H1 (cell line): ENCODE measurements at regions not wholly inside any gene's neighbourhood (a gene's known extent, or its start where the extent isn't known, plus 50 kb on each side); places are given as distances from the start of the nearest gene placed in this dataset.
A peak's percentile ranks its signal among the peaks of the same experiment; 100 is the strongest.

Experiments used
- CTCF ChIA-PET: fragments of 300-600 bp; sonication (Branson Sonifier 250); formaldehyde crosslinking; loops from one replicate; lab custom pipeline; 2021; ENCODE audit not compliant: partially characterized antibody; lab: Charles Lee
- POLR2A ChIA-PET: fragments of 300-600 bp; sonication (Branson Sonifier 250); formaldehyde crosslinking; loops from one replicate; lab custom pipeline; 2021; ENCODE audit warnings: inconsistent platforms; ENCODE audit not compliant: partially characterized antibody; lab: Charles Lee
- DNase-seq, 2 experiments: peaks; one replicate each; pipeline versions ENCODE4 v3.0.0 to v3.0.0-alpha.2; 2010 to 2022; ENCODE audit warnings: low spot score in 2 of 2, low read depth in 1 of 2, mixed read lengths in 1 of 2
- FAIRE-seq: peaks from 2 replicates; lab custom pipeline; 2011; peaks lifted over from hg19 to GRCh38; lab: Jason Lieb, UNC
- H2AFZ ChIP-seq: 2 replicates; pipeline ENCODE4 v1.8.1; 2012; ENCODE audit warnings: low read length, inconsistent platforms
- H2AK5ac ChIP-seq: 2 replicates; pipeline ENCODE4 v1.6.1; 2013; ENCODE audit warnings: low read depth, low read length
- H2BK120ac ChIP-seq: replicated peaks from 2 replicates; pipeline ENCODE3; 2013; ENCODE audit warnings: low read depth, low read length, inconsistent platforms
- H2BK12ac ChIP-seq: 2 replicates; pipeline ENCODE4 v1.6.1; 2013; ENCODE audit warnings: low read depth, low read length
- H2BK15ac ChIP-seq: 2 replicates; pipeline ENCODE4 v1.6.1; 2013; ENCODE audit warnings: low read length
- H2BK20ac ChIP-seq: 2 replicates; pipeline ENCODE4 v1.6.1; 2013; ENCODE audit warnings: low read length
- H2BK5ac ChIP-seq: 2 replicates; pipeline ENCODE4 v1.6.1; 2013; ENCODE audit warnings: low read depth, low read length
- H3K14ac ChIP-seq: 2 replicates; pipeline ENCODE4 v1.6.1; 2013; ENCODE audit warnings: inconsistent platforms; ENCODE audit not compliant: insufficient read length
- H3K18ac ChIP-seq: 2 replicates; pipeline ENCODE4 v1.6.1; 2013; ENCODE audit warnings: low read length; ENCODE audit errors: extremely low read depth
- H3K23ac ChIP-seq: 2 replicates; pipeline ENCODE4 v1.6.1; 2013; ENCODE audit warnings: inconsistent platforms; ENCODE audit not compliant: insufficient read length
- H3K23me2 ChIP-seq: 2 replicates; pipeline ENCODE4 v1.6.1; 2013; ENCODE audit warnings: low read depth, low read length
- H3K27ac ChIP-seq: 2 replicates; pipeline ENCODE4 v1.6.1; 2011; ENCODE audit warnings: low read depth, low read length, inconsistent platforms
- H3K27me3 ChIP-seq, 4 experiments: replicated peaks in 1 of 4; 1 replicate in 1 of 4; 2 replicates in 3 of 4; pipeline versions ENCODE4 v1.6.1 to v1.8.1; 2011 to 2013; ENCODE audit warnings: low read length in 3 of 4, mild to moderate bottlenecking in 3 of 4, inconsistent platforms in 2 of 4, mixed read lengths in 2 of 4, moderate library complexity in 1 of 4; ENCODE audit not compliant: control insufficient read depth in 3 of 4, insufficient read depth in 3 of 4; ENCODE audit errors: extremely low read depth in 1 of 4
- H3K36me3 ChIP-seq, 4 experiments: 2 replicates each; pipeline versions ENCODE4 v1.6.1 to v1.8.1; 2011 to 2013; ENCODE audit warnings: mild to moderate bottlenecking in 4 of 4, low read length in 3 of 4, moderate library complexity in 2 of 4, control low read depth in 1 of 4, inconsistent platforms in 1 of 4; ENCODE audit not compliant: insufficient read depth in 4 of 4, control insufficient read depth in 2 of 4
- H3K4ac ChIP-seq: replicated peaks from 2 replicates; pipeline ENCODE3; 2013; ENCODE audit warnings: low read length, low read depth, mixed read lengths, inconsistent platforms; ENCODE audit not compliant: insufficient read length
- H3K4me1 ChIP-seq, 4 experiments: replicated peaks in 1 of 4; 1 replicate in 1 of 4; 2 replicates in 3 of 4; pipeline versions ENCODE4 v1.6.1 to v1.8.1; 2011 to 2013; ENCODE audit warnings: low read length in 3 of 4, inconsistent platforms in 2 of 4, mixed read lengths in 1 of 4; ENCODE audit not compliant: insufficient read depth in 4 of 4, control insufficient read depth in 3 of 4
- H3K4me2 ChIP-seq, 2 experiments: 2 replicates each; pipeline versions ENCODE4 v1.6.1 to v1.8.1; 2011 to 2013; ENCODE audit warnings: low read depth in 2 of 2, low read length in 2 of 2, control low read depth in 1 of 2, inconsistent platforms in 1 of 2, mild to moderate bottlenecking in 1 of 2; ENCODE audit not compliant: insufficient read depth in 1 of 2
- H3K4me3 ChIP-seq, 4 experiments: fragments of 200-600, 300-600 bp in 1 of 4; sonication (generic), shearing (Covaris generic), sonication (Bioruptor Twin) in 1 of 4; 2 replicates each; pipeline versions ENCODE4 v1.5.1 to v1.8.1; 2011 to 2016; ENCODE audit warnings: low read length in 4 of 4, low read depth in 3 of 4, control low read depth in 2 of 4, inconsistent platforms in 2 of 4, mild to moderate bottlenecking in 2 of 4, mixed read lengths in 1 of 4, moderate library complexity in 1 of 4; ENCODE audit not compliant: insufficient read depth in 2 of 4; ENCODE audit errors: extremely low read depth in 1 of 4
- H3K56ac ChIP-seq: replicated peaks from 2 replicates; pipeline ENCODE3; 2013; ENCODE audit warnings: low read depth, mild to moderate bottlenecking, mixed read lengths, low read length, inconsistent platforms; ENCODE audit not compliant: insufficient read length
- H3K79me1 ChIP-seq: 2 replicates; pipeline ENCODE4 v1.6.1; 2013; ENCODE audit warnings: low read depth, low read length, control low read depth
- H3K79me2 ChIP-seq, 2 experiments: 2 replicates each; pipeline versions ENCODE4 v1.6.1 to v1.8.1; 2012 to 2013; ENCODE audit warnings: low read length in 2 of 2, mild to moderate bottlenecking in 2 of 2, inconsistent platforms in 1 of 2; ENCODE audit not compliant: insufficient read depth in 2 of 2, control insufficient read depth in 1 of 2
- H3K9ac ChIP-seq, 4 experiments: replicated peaks in 1 of 4; 1 replicate in 1 of 4; 2 replicates in 3 of 4; pipeline versions ENCODE4 v1.6.1 to v1.8.1; 2011 to 2013; ENCODE audit warnings: low read depth in 3 of 4, low read length in 3 of 4, control low read depth in 2 of 4, mild to moderate bottlenecking in 2 of 4, moderate library complexity in 2 of 4, inconsistent platforms in 1 of 4; ENCODE audit errors: extremely low read depth in 1 of 4
- H3K9me3 ChIP-seq, 2 experiments: 2 replicates each; pipeline versions ENCODE4 v1.6.1 to v1.8.1; 2012 to 2013; ENCODE audit warnings: mild to moderate bottlenecking in 2 of 2, moderate library complexity in 2 of 2, control low read depth in 1 of 2, inconsistent platforms in 1 of 2, low read depth in 1 of 2, low read length in 1 of 2, mixed read lengths in 1 of 2; ENCODE audit not compliant: insufficient read depth in 2 of 2
- H4K20me1 ChIP-seq, 2 experiments: replicated peaks in 1 of 2; 2 replicates each; pipeline versions ENCODE3 to v1.8.1; 2011 to 2013; ENCODE audit warnings: inconsistent platforms in 2 of 2, low read length in 2 of 2, mild to moderate bottlenecking in 1 of 2; ENCODE audit not compliant: insufficient read depth in 2 of 2, control insufficient read depth in 1 of 2
- H4K5ac ChIP-seq: 2 replicates; pipeline ENCODE4 v1.6.1; 2013; ENCODE audit warnings: low read length, low read depth, mixed read lengths, inconsistent platforms; ENCODE audit not compliant: insufficient read length
- H4K8ac ChIP-seq: 2 replicates; pipeline ENCODE4 v1.8.0; 2013; ENCODE audit warnings: mild to moderate bottlenecking, moderate library complexity, low read length, inconsistent platforms; ENCODE audit not compliant: insufficient read depth; ENCODE audit errors: extremely low read depth
- H4K91ac ChIP-seq: replicated peaks from 2 replicates; pipeline ENCODE3; 2013; ENCODE audit warnings: low read length, mixed read lengths, inconsistent platforms; ENCODE audit not compliant: insufficient read length
- BACH1 ChIP-seq: IDR thresholded peaks from 2 replicates; pipeline ENCODE4 v1.6.1; 2012; ENCODE audit warnings: low read length, improper control_type of control experiment
- BCL11A ChIP-seq, 2 experiments: IDR thresholded peaks; one replicate each; pipeline ENCODE4 v1.6.1; 2011; ENCODE audit warnings: low read depth in 2 of 2, low read length in 2 of 2, mild to moderate bottlenecking in 2 of 2
- CHD2 ChIP-seq: IDR thresholded peaks from 2 replicates; pipeline ENCODE4 v1.6.1; 2012; ENCODE audit warnings: low read length, improper control_type of control experiment
- CREB1 ChIP-seq: IDR thresholded peaks from 2 replicates; pipeline ENCODE4 v1.6.1; 2012; ENCODE audit warnings: inconsistent platforms
- EP300 ChIP-seq, 2 experiments: IDR thresholded peaks; 1 replicate in 1 of 2; 2 replicates in 1 of 2; pipeline ENCODE4 v1.6.1; 2011 to 2012; ENCODE audit warnings: low read depth in 2 of 2, low read length in 2 of 2, mild to moderate bottlenecking in 2 of 2, borderline replicate concordance in 1 of 2, inconsistent platforms in 1 of 2, moderate library complexity in 1 of 2
- MAFK ChIP-seq: IDR thresholded peaks from 2 replicates; pipeline ENCODE4 v1.6.1; 2012; ENCODE audit warnings: low read depth, mild to moderate bottlenecking, improper control_type of control experiment, low read length
- NRF1 ChIP-seq: IDR thresholded peaks from 2 replicates; pipeline ENCODE4 v1.6.1; 2011; ENCODE audit warnings: mild to moderate bottlenecking, low read depth, low read length, improper control_type of control experiment
- PHF8 ChIP-seq: fragments of 200-600 bp; sonication (generic); conservative IDR thresholded peaks from 2 replicates; pipeline ENCODE4 v1.7.1; 2012; ENCODE audit warnings: low read depth, mild to moderate bottlenecking, inconsistent platforms, low read length, moderate library complexity
- RFX5 ChIP-seq: IDR thresholded peaks from 2 replicates; pipeline ENCODE4 v1.6.1; 2011; ENCODE audit warnings: low read depth, low read length, improper control_type of control experiment, borderline replicate concordance
- SIRT6 ChIP-seq: IDR thresholded peaks from one replicate; pipeline ENCODE4 v1.7.1; 2012; ENCODE audit warnings: low read length, inconsistent platforms
- SRF ChIP-seq: IDR thresholded peaks from 2 replicates; pipeline ENCODE4 v1.6.1; 2011; ENCODE audit warnings: mild to moderate bottlenecking, low read depth, low read length, moderate library complexity
- SUZ12 ChIP-seq: fragments of 200-600 bp; sonication (generic); IDR thresholded peaks from 2 replicates; pipeline ENCODE4 v1.6.1; 2012; ENCODE audit warnings: mild to moderate bottlenecking, inconsistent platforms, low read length, moderate library complexity, mixed read lengths
- WGBS, 2 experiments: shearing (Covaris generic) in 1 of 2; methylation state at CpG; one replicate each; pipeline versions ENCODE4 v1.1.6 to v1.1.7; 2013 to 2015; ENCODE audit warnings: low lambda C conversion rate in 2 of 2, mixed read lengths in 2 of 2, inconsistent platforms in 1 of 2, low coverage in 1 of 2, missing lambda C conversion rate in 1 of 2; ENCODE audit not compliant: insufficient replicate concordance in 2 of 2, insufficient coverage in 1 of 2, insufficient read length in 1 of 2; ENCODE audit errors: extremely low coverage in 1 of 2, missing lambda C conversion rate in 1 of 2; 5-methylcytosine and 5-hydroxymethylcytosine counted together
- TF ChIP-seq, protein P1 (sequence below): IDR thresholded peaks from 2 replicates; pipeline ENCODE4 v1.6.1; 2011; ENCODE audit warnings: low read length, improper control_type of control experiment

DNA sequence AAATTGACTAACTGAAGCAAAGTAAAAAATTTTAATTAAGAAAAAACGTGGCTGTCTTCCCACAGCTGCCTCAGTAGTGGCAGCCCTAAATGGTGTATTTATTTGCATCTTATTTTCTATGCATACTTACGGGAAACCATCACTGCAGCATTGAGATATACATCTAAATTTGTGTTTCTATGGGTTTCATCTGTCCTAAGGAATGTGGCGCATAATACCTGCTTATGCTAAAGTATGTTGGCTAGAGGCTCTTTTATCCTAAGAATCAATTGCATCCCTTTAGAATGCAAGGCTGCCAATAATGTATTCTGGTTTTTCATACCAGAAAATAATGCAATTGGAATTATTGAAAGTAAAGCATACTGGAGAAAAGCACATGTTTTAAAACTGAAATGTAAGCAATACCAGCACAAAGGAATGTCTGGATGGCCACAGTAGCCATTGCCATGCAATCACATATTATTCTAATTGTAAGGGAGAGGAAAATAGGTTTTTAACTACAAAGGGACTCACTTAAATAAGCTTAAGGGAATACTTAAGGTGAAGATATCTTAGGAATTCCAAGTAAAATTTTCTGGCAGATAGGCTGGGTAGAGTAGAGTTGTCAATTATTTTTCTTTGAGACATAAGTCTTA, 834.5 kb upstream of the NECTIN3 start:
- POLR2A ChIA-PET = no interaction called here
- Histone ChIP-seq H2BK5ac (no peak overlapping the region), H3K23ac (no peak overlapping the region), H3K4me2 (peak overlapping the region; percentile 20 to 43; a peak in 2 of 4 replicates), H3K23me2 (no peaks in the 10 kb centered on the region), H4K20me1 (no peaks in the 10 kb centered on the region), H3K27me3 (no peaks in the 10 kb centered on the region), H3K56ac (no peak overlapping the region), H4K91ac (no peak overlapping the region), H3K14ac (no peak overlapping the region), H2BK120ac (no peak overlapping the region), H3K79me2 (no peaks in the 10 kb centered on the region), H3K18ac (no peak overlapping the region), H2BK20ac (no peak overlapping the region), H2BK12ac (no peak overlapping the region), H3K27ac (no peak overlapping the region), H3K9ac (no peak overlapping the region), H3K4me3 (peak overlapping the region in 1 of 4 experiments; percentile 2; a peak in 1 of 8 replicates), H3K9me3 (no peaks in the 10 kb centered on the region), H2AK5ac (no peak overlapping the region), H4K8ac (no peak overlapping the region), H3K4ac (no peak overlapping the region), H3K36me3 (no peaks in the 10 kb centered on the region), H2AFZ (no peak overlapping the region), H3K79me1 (no peaks in the 10 kb centered on the region), H3K4me1 (peaks cover 0 to 12% (median 3%) of the 10 kb centered on the region in 4 experiments; a peak in 4 of 7 replicates), H4K5ac (peak overlapping the region; percentile 80), H2BK15ac (no peak overlapping the region)
- CTCF ChIA-PET = no interaction called here
- no peak for FAIRE-seq
- WGBS, 2 experiments = 41% methylated on average over 3 of the region's 3 CpGs; no CpG with 5 or more reads in 1 of the 2 experiments
- no peak for DNase-seq
- no peak for TF ChIP-seq SRF
- no peak for TF ChIP-seq RFX5
- TF ChIP-seq CREB1 = no peak
- TF ChIP-seq EP300 (IDR thresholded peaks at IDR 0.05; ENCODE audit: borderline replicate concordance in 1 of 2, low read depth in 2 of 2, low read length in 2 of 2) = no peak
- TF ChIP-seq NRF1 = no peak
- TF ChIP-seq BCL11A (IDR thresholded peaks at IDR 0.05; ENCODE audit: low read depth in 2 of 2, low read length in 2 of 2) = no peak
- TF ChIP-seq SUZ12 = no peak
- TF ChIP-seq BACH1 = no peak
- TF ChIP-seq SIRT6 = no peak
- no peak for TF ChIP-seq CHD2
- TF ChIP-seq, protein P1, sequence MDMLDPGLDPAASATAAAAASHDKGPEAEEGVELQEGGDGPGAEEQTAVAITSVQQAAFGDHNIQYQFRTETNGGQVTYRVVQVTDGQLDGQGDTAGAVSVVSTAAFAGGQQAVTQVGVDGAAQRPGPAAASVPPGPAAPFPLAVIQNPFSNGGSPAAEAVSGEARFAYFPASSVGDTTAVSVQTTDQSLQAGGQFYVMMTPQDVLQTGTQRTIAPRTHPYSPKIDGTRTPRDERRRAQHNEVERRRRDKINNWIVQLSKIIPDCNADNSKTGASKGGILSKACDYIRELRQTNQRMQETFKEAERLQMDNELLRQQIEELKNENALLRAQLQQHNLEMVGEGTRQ = no peak
- TF ChIP-seq PHF8 = no peak
- no peak for TF ChIP-seq MAFK
